ENCODE measurements at regions not wholly inside any gene's neighbourhood (a gene's known extent, or its start where the extent isn't known, plus 50 kb on each side); places are given as distances from the start of the nearest gene placed in this dataset.
A peak's percentile ranks its signal among the peaks of the same experiment; 100 is the strongest.
"Not testable (repeated sequence)": the region's sequence is repeated elsewhere in the genome, so short reads cannot be mapped to it uniquely, and the experiment has no call there.

GRCh38 chr5:154652746-154653417 lies 102.3 kb upstream of the LARP1 start:
- no peak for DNase-seq

GRCh38 chr5:154651795-154652194 lies 103.4 kb upstream of the LARP1 start:
- DNase-seq = not testable (repeated sequence)

- DNase-seq = no peak
Measured at GRCh38 chr5:154648706-154649105, 106.5 kb upstream of the LARP1 start.

GRCh38 chr5:154648229-154648628 lies 106.9 kb upstream of the LARP1 start:
- no peak for DNase-seq

- no peak for DNase-seq
Measured at GRCh38 chr5:154647761-154648145, 107.4 kb upstream of the LARP1 start.

- DNase-seq = peak; percentile 3
Measured at GRCh38 chr5:154647114-154647760, 107.9 kb upstream of the LARP1 start.

- peak; percentile 5 for DNase-seq
Measured at GRCh38 chr5:154646745-154647113, 108.4 kb upstream of the LARP1 start.

GRCh38 chr5:154644745-154645411 lies 110.3 kb upstream of the LARP1 start:
- DNase-seq = no peak

- no peak for DNase-seq
Measured at GRCh38 chr5:154642499-154643245, 112.5 kb upstream of the LARP1 start.

- DNase-seq = not testable (repeated sequence)
Measured at GRCh38 chr5:154640213-154640831, 114.9 kb upstream of the LARP1 start.

- DNase-seq = not testable (repeated sequence)
Measured at GRCh38 chr5:154636786-154637185, 118.4 kb upstream of the LARP1 start.

- DNase-seq = not testable (repeated sequence)
Measured at GRCh38 chr5:154636271-154636670, 118.9 kb upstream of the LARP1 start.

GRCh38 chr5:154633744-154634143 lies 121.4 kb upstream of the LARP1 start:
- DNase-seq = not testable (repeated sequence)

- DNase-seq = no peak
Measured at GRCh38 chr5:154631141-154631540, 124.0 kb upstream of the LARP1 start.

GRCh38 chr5:154630410-154630809 lies 124.8 kb upstream of the LARP1 start:
- no peak for DNase-seq

- DNase-seq = no peak
Measured at GRCh38 chr5:154628685-154629084, 126.5 kb upstream of the LARP1 start.

GRCh38 chr5:154627698-154628678 lies 127.2 kb upstream of the LARP1 start:
- no peak for DNase-seq

- no peak for DNase-seq
Measured at GRCh38 chr5:154626876-154627557, 128.2 kb upstream of the LARP1 start.

GRCh38 chr5:154625031-154625430 lies 130.1 kb upstream of the LARP1 start:
- DNase-seq = no peak

- DNase-seq = no peak
Measured at GRCh38 chr5:154624341-154624740, 130.8 kb upstream of the LARP1 start.

GRCh38 chr5:154620411-154620810 lies 134.8 kb upstream of the LARP1 start:
- no peak for DNase-seq

All from stimulated activated CD4-positive, alpha-beta T cell treated with anti-CD3 and anti-CD28 coated beads, Interleukin-12 subunit alpha, Interleukin-12 subunit beta, amount 100 ng/mL, for 4 hours (primary cell).